Stimulated activated CD4-positive, alpha-beta T cell treated with anti-CD3 and anti-CD28 coated beads, TNF-alpha, amount 100 ng/mL, for 48 hours (primary cell): ENCODE measurements at regions not wholly inside any gene's neighbourhood (a gene's known extent, or its start where the extent isn't known, plus 50 kb on each side); places are given as distances from the start of the nearest gene placed in this dataset.

Experiments used
- DNase-seq, 3 donors: peaks; one replicate each; pipeline ENCODE4 v3.0.0-alpha.2; 2020; ENCODE audit warnings: low read depth in 3 of 3

DNA sequence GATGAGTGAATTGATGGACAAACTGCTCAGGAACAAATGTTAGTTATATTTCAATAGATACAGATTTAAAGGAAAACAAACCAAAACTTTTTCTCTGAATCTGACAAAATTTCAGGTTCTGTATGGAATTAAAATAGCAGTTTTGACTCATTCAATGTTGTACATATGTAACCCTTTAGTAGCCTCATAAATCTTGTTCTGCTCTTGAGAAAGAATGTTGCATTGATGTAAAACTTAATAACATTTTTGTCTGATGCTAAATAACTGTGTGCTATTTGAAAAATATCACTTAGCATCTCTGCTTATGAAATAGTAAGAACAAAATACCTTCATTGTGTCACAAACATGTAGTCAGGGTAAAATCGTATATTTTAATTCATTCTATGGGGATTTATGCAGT, 168.9 kb upstream of the NOVA1 start:
- no peak for DNase-seq

DNA sequence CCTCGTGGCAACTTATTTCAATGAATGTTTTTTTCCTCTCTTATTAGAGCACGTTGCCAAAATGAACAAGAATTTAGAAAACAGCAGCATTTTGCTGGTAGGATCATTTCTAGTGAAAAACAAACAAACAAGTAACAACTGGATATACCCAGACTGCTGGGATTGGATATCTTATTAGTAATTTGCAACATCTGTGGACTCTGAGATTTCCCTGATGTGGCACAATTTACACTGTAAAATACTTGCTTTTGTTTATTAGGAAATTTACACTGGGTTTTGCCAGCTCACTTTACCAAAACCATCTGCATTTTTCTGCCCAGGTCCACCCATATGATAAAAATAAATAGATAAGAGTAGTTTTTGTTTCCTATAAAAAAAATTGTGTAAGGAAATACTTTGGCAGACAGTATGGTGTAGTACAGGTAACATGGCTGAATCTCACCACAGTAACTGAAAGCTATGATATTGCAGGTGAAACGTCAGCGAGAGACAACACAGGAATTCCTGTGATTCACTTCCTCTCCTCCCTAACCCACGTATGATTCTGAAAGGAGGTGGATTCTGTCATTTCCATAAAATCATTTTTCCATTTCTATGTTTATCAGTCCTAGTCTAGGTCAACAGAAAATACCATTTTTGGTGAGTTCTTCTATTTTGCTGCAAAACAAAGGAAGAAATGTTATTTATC, 176.2 kb upstream of the NOVA1 start:
- DNase-seq: no peak

DNA sequence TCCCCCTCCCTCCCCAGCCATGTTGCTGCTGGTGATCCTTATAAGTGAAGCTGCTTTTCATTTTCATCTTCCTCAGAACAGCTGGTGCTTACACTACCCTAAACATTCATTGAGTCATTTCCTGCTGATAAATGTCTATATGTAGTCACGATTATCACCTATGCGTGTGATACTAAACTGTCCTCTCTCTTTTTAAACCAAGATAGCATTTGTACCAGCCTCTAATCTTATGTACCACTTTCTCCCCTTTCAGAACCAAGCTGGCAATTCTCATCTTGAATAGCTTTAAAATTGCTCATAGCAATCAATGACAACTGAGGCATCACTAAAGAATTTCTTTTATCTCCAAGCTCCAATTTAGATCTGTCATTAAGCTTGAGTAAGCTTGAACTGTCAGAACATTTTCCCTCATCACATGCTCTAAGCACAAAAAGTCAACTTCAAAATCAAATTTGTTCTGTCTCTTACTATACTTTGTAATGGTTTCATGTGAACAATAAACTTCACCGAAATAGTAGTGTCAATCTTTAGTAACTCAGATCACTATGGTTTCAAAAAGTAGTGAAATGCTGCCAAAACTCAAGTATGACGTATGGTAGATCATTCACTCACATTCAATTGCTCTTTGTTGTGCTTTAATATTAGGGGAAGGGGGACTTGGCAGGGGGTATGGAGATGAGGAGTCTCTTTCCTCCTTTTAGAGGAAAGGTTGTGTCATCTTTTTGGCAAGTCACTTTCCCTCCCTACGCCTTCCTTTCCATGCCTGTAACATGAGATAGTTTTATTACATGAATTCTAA, 178.1 kb upstream of the NOVA1 start:
- DNase-seq: no peak

DNA sequence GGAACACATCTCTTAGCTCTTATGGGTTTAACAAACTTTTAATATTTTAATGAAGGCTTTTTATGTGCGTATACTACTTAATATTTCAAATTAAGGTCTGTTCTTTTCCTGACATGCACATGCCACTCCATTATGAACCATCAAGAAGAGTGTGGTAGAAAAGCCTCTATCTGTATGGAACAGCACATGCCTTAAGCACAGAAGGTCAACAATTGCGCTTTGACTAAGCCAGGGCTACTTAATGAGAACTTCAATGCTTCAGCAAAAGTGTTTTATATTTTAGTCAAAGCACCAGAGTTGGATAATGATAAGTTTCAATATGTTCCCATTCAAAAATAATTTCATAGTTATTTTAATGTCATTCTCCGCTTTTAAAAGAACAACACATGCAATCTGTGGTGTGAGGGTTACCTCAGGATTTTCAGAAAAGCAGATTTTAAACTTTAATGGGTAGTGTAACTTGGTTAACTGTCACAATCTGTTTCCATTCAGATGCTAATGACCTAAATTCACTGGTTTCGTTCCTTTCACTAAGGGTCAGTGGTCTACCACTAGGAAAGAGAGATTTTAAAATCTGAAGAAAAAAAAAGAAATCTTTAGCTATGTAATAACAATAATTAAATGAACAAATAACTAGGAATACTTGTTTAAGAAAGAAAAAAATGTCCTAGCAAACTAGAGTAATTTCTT, 193.4 kb upstream of the NOVA1 start:
- no peak for DNase-seq

DNA sequence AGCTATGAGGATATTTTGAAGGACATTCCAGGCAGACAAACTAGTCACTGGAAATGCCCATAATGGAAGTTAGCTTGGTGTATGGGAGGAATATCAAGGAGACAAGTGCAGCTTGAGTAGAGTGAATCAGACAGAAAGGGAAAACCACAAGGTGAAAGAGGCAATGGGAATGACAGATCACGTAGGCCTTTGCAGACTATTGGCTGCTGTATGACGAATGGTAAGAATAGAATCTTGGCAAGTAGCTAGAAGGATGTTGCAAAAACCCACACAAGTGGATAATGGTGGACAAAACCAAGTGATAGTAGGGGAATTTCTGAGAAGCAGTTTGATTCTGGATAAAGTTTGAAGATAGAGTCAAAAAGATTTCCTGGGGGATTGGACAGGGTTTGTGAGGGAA, 196.9 kb upstream of the NOVA1 start:
- DNase-seq: no peak

DNA sequence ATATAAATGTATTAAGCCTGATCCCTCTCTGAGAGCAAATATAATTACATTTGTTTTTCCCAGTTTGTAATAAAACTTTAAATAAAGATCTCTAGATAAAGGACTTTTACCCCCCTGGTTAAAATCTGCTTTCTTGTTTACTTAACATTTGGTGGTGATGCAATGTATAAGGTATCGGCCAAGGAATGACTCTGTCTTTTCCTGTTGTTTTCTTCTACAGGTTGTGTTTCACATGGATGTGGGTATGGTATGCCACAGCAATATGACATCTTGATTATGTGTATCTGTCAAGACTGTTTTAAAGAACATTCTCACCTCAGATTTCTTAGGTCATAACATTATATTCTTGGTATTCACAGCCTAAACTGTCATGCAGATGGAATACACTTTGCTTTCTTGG, 210.6 kb upstream of the NOVA1 start:
- DNase-seq: no peak

DNA sequence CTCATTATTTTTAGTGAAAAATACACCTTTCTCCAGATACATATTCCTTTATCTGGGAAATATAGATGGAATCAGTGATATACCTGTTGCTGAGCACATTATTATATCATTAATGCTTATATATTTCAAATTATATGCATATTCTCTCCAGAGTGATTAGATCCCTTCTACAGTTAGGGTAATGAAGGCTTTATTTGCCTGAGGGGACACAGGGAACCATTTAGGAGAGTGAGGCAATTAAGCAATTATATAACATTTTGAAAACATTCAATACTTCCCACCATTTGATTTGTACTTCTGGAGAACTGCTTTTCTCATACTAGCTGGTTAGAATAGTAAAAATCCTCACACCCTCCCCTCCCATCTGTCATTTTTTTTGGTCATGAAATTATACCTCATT, 212.8 kb upstream of the NOVA1 start:
- no peak for DNase-seq

DNA sequence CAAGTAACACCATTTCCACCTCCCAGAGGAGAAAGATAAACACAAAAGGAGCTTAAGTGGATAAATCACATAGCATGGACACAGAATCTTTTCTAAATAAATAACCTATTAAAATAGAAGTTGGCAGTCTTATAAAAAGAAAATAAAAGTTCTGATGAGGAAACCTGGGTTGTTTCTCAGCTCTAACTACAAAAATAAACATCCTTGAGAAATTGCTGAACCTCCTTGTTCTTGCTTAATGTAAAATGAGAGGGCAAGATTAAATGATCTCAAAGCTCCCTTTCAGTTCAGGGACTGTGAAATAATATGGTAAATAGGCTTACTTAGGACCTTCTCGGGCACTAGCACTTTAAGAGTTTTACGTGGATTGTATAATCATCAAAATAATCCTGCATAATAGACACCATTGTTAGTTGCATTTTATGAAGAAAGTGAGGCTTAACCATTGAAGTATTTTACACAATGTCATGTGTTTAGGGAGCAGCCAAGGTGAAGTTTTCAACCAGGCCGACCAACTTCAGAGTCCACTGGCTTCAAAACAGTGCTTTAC, 214.0 kb upstream of the NOVA1 start:
- DNase-seq: no peak

DNA sequence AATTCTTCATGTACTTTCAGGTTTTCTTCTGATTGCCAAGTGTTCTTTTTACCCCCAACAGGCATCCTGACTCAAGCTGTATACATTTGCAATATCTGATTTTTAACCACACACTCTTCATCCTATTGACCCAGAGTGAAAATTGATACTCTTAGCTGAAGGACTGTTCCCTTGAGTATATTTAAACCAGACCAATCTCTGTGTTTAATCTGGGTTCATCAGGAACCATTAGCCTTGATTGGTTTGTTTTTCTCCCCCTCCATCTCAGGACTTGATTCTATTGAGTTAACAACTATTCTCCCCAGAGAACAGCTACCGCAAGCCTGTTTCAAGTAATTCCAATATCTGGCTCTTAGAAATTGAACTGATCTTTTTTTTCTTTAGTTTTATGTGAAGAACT, 222.3 kb upstream of the NOVA1 start:
- DNase-seq: no peak

DNA sequence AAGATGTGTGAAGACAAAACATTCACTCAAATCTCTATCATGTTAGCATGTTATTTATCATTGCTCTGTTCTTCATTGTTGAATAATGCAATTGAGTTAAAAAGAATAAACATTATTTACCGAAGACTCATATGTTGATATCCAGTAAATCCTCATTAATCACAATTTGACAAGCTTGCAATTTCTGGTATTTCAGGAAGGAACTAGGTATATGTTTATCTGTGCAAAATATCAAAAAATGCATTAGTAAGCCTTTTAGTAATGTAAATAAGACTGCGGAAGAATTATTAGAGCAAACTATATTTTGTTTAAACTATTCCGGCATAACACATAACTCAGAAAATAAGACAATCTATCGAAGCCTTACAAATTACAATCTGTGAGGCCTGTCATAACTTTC, 222.7 kb upstream of the NOVA1 start:
- no peak for DNase-seq

DNA sequence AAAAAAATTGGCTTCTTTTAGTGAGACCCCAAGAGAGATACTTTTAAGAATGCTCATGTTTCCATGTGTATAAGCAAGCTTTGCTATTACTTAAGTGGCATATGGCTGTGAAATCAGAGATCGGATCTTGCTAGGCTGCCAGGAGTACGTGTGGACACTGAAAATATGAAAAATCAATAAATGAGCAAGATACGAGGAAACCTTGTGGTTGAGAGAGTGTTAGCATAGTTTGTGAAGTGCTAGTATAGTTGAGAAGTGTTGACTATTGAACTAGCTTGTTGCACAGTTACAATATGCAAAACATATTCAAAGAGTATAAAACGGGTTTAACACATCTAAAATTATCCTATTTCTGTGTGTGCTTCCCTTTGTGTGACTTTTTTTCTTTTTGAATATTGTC, 230.9 kb upstream of the NOVA1 start:
- DNase-seq: no peak

DNA sequence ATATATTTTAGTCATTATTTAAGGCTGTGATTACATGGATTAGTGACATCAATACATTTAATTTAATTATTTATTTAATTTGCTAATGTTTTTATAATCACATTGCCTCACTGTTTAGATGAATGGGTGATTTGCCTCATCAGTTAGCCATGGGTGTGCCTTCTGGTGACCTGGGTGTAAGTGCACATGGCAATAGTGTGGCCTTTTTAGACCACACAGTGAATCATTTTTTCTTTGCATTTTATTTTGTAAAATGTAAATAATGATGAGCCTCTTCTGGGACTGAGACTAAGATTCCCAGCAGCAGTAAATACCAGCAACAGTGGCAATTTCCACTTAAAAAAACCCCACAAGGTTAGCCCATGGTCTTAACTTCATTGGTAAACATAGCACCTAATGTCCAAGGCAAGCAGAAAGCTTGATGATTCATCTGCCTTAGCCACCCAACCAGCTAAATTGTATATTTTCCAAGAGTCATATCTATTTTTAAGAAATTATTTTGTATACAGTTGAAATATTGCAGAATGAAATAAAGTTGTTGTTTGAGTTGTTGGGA, 235.9 kb upstream of the NOVA1 start:
- no peak for DNase-seq

DNA sequence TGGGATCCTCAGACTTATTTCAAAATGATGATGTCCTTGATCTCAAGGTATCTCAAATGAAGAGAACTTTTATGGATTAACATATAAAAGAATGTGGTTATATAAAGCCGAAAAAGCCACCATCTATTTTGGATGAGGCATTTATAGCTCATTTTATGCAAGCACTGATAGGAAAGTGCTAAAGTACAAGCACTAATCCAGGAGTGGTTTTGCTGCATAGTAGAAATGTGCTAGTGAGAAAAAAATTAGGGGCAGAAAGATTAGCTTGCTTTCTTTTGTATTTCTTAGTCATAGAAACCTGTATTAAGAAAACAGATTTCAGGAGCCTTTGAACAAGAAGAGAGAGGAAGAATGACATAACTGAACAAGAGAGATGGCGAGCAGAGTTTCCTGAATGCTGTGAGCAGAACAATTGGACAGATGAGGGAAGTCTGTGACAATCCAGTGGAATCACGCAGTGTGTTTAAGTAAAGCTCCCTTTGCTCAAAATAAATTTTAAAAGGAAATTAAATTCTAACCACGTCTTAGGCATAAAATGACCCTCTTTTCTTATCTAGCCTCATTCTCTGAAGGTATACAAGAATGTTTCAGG, 238.2 kb upstream of the NOVA1 start:
- DNase-seq: no peak

DNA sequence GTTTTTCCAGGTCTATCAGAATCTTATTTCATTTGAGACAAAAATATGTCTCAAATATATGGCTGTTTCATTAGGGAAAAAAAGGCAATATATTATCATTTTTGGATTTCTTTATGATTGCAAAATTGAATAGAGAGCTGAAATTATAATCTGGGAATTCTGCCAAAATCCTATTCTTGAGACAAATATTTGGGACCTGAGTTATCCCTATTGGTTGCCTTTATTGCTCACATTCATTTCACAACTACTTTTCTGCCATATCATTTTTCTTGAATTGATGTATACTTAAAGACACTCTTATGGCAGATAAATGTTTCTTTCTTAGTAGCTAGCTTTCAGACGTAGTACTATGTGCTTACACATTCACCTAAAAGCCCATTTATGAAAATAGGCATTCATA, 241.6 kb upstream of the NOVA1 start:
- no peak for DNase-seq

DNA sequence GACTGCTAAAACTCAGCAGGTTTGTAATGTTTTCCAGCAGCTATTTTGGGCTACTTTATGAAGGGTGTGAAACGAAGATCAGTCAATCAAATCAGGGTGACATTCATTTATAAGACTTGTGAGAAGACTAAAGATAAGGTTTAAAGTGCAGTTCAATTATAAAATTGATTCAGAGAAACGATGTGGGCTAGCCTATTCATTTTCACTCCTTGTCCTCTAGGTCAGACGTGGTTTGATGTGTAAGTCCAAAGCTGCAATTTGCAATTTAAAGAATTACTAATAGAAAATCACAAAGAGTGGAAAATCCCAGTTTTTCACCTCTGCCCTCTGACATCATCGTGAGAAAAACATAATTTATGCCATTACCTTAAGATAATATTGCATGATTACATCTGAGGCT, 243.5 kb upstream of the NOVA1 start:
- DNase-seq: no peak

DNA sequence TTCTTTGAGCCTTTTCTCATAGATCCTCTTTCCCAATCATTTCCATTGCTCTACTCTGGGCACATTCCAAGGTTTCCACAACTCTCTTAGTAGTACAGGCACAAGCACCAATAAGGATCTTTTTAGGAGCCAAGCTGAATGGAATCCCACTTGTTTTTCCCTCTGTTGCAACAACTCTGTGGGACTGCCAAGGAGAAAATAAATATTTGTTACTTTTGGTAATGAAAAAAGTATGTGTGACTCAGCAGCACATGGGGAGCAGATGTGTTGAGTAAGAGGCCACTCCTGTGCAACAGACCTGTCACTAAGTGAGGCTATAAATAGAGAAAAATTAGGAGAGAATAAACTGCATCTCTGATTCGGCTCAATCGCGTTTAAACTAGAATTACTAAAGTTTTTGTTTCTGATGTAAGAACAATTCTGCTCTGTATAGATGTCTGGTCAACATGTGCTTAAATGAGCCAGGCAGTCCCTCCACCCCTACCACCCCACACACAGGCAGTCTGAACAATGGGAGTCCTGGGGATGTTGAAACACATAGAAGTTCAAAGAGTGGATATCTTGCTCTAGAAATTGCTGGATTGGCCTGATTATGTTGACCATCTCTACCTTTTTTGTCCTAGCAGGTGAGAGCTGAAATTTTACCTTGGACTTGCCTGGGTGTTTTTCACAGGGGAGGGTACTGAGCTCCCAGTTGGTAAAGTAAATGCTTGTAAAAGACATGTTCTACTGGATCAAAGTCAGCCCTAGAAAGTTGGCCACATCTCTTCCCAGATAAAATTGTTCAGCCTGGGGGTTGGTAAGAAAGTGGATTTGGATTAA, 244.3 kb upstream of the NOVA1 start:
- DNase-seq: no peak

DNA sequence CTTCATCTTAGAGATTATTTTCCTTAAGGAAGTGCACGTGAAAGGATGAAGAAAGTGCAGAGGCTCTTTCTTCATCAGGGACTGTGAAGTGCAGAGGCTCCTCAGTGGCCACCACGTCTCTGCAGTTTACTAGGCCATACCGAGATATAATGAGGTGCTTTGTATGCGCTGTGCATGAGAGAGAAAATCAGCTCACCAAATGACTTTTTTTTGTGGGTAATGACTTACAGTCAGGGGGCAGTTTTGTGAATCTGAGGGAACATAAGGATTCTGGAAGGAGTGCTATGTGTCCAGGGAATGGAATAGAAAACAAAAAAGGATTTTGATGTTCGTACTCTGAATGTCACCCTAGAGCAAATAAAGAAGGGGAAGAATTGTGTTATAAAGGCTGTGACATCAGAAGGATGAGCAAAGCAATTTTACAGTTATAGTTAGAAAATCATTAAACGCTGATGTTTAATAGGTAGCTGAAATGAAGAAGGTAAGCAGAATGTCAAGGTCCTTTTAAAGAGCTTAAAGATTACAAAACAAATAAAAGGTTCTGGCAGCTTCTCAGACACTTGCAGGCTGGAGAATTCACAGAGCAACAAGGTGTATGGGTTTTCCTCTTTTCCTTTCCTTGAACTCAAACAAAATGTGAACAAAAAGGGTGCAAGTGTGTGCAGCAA, 247.5 kb upstream of the NOVA1 start:
- no peak for DNase-seq

DNA sequence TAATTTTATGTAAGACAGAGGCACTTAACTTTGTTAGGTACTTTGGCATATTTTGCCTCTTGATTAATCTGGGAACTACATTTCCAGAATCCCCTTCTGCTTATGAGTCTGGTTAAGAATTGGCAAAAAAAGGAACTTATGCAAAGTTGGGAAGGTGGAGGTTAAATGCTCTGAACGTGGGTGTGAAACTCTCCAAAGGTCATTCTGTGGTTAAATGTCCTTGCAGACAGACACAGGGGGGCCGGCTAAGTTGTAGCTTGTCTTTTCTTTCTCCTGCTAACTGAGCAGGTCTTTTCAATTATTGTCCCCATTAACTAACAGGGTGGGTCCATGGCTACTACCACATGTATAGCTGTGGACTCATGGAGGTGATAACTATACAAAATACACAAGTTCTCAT, 248.6 kb upstream of the NOVA1 start:
- DNase-seq: no peak

DNA sequence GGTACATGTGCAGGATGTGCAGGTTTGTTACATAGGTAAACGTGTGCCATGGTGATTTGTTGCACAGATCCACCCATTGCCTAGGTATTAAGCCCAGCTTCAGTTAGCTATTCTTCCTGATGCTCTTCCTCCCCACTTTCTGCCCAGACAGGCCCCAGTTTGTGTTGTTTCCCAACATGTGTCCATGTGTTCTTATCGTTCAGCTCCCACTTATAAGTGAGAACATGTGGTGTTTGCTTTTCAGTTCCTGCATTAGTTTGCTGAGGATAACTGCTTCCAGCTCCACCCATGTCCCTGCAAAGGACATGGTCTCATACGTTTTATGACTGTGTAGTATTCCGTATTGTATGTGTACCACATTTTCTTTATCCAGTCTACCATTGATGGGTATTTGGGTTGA, 251.7 kb upstream of the NOVA1 start:
- DNase-seq: no peak

DNA sequence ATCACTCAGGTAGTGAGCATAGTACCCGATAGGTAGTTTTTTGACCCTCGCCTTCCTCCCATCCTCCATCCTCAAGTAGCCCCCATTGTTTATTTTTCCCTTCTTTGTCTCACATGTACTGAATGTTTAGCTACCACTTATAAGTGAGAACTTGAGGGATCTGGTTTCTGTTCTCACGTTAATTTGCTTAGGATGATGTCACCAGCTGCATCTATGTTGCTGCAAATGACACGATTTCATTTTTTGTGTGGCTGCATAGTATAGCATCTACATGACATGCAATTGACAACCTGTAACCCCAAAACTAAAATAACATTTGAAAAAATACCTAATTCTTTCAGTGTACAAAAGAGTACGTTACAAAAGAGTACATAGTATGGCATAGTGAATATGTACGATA, 254.0 kb upstream of the NOVA1 start:
- no peak for DNase-seq
